ENCODE measurements at regions not wholly inside any gene's neighbourhood (a gene's known extent, or its start where the extent isn't known, plus 50 kb on each side); places are given as distances from the start of the nearest gene placed in this dataset.
A peak's percentile ranks its signal among the peaks of the same experiment; 100 is the strongest.
"Not testable (repeated sequence)": the region's sequence is repeated elsewhere in the genome, so short reads cannot be mapped to it uniquely, and the experiment has no call there.

- DNase-seq (ENCODE audit: low read depth) = not testable (repeated sequence)
Observed at GRCh38 chr6:84941609-84942008, 177.2 kb upstream of the TBX18 start.

GRCh38 chr6:84929212-84929611 lies 164.8 kb upstream of the TBX18 start:
- no peak for DNase-seq (ENCODE audit: low read depth)

- DNase-seq (ENCODE audit: low read depth) = no peak
Observed at GRCh38 chr6:84927551-84927950, 163.2 kb upstream of the TBX18 start.

- peak; percentile 51 for DNase-seq (ENCODE audit: low read depth)
Observed at GRCh38 chr6:84926189-84927155, 162.1 kb upstream of the TBX18 start.

GRCh38 chr6:84921891-84922290 lies 157.5 kb upstream of the TBX18 start:
- peak; percentile 21 for DNase-seq (ENCODE audit: low read depth)

- DNase-seq (ENCODE audit: low read depth) = no peak
Observed at GRCh38 chr6:84920021-84920420, 155.6 kb upstream of the TBX18 start.

GRCh38 chr6:84916704-84917103 lies 152.3 kb upstream of the TBX18 start:
- no peak for DNase-seq (ENCODE audit: low read depth)

- DNase-seq (ENCODE audit: low read depth) = no peak
Observed at GRCh38 chr6:84912472-84913322, 148.3 kb upstream of the TBX18 start.

- no peak for DNase-seq (ENCODE audit: low read depth)
Observed at GRCh38 chr6:84910906-84911607, 146.7 kb upstream of the TBX18 start.

- no peak for DNase-seq (ENCODE audit: low read depth)
Observed at GRCh38 chr6:84908304-84908904, 144.0 kb upstream of the TBX18 start.

- no peak for DNase-seq (ENCODE audit: low read depth)
Observed at GRCh38 chr6:84906514-84906913, 142.1 kb upstream of the TBX18 start.

- DNase-seq (ENCODE audit: low read depth) = no peak
Observed at GRCh38 chr6:84905823-84906222, 141.4 kb upstream of the TBX18 start.

GRCh38 chr6:84902354-84902928 lies 138.0 kb upstream of the TBX18 start:
- DNase-seq (ENCODE audit: low read depth) = no peak

GRCh38 chr6:84897988-84898594 lies 133.7 kb upstream of the TBX18 start:
- DNase-seq (ENCODE audit: low read depth) = peak; percentile 72

GRCh38 chr6:84897011-84897410 lies 132.6 kb upstream of the TBX18 start:
- DNase-seq (ENCODE audit: low read depth) = no peak

- DNase-seq (ENCODE audit: low read depth) = peak; percentile 50
Observed at GRCh38 chr6:84892671-84893070, 128.3 kb upstream of the TBX18 start.

- DNase-seq (ENCODE audit: low read depth) = no peak
Observed at GRCh38 chr6:84882768-84883766, 118.7 kb upstream of the TBX18 start.

- not testable (repeated sequence) for DNase-seq (ENCODE audit: low read depth)
Observed at GRCh38 chr6:84879385-84879784, 115.0 kb upstream of the TBX18 start.

All from HT1080 (cell line).